KOPT-K1 (cell line): ENCODE measurements at regions not wholly inside any gene's neighbourhood (a gene's known extent, or its start where the extent isn't known, plus 50 kb on each side); places are given as distances from the start of the nearest gene placed in this dataset.

Experiments used
- H3K27ac ChIP-seq: fragments of 200-600 bp; sonication (generic); 2 replicates; pipeline ENCODE4 v1.5.1; 2016; ENCODE audit warnings: antibody characterized with exemption, mild to moderate bottlenecking, low read depth, low read length; ENCODE audit not compliant: poor library complexity, severe bottlenecking
- H3K36me3 ChIP-seq: fragments of 200-600 bp; sonication (generic); 2 replicates; pipeline ENCODE4 v1.5.1; 2017; ENCODE audit warnings: antibody characterized with exemption, mild to moderate bottlenecking, low read length, moderate library complexity; ENCODE audit not compliant: insufficient read depth
- H3K9me3 ChIP-seq: fragments of 200-600 bp; sonication (generic); 2 replicates; pipeline ENCODE4 v1.5.1; 2017; ENCODE audit warnings: antibody characterized with exemption, low read length, mild to moderate bottlenecking; ENCODE audit not compliant: insufficient read depth, poor library complexity, severe bottlenecking

DNA sequence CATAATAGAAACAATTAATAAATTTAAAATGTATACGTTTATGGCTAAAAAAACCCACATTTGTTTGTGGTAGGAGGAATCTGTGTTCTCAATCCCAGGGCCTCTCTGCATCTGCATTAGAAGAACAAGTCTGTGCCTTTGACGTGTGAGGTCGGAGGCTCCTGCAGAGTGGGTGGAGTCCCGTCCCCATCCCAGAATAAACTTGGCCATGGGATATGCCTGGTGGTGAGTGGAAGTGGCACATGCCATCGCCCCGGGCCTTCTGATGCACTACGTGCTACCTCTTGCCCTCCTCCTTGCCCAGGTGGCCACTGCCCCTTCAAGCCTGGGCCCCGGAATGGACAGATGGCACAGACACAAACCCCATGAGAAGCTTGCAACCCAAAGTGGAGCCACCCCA is 131.1 kb upstream of the NSMCE3 start:
- Histone ChIP-seq H3K27ac (no peak overlapping the region), H3K9me3 (no peaks in the 10 kb centered on the region), H3K36me3 (no peaks in the 10 kb centered on the region)

DNA sequence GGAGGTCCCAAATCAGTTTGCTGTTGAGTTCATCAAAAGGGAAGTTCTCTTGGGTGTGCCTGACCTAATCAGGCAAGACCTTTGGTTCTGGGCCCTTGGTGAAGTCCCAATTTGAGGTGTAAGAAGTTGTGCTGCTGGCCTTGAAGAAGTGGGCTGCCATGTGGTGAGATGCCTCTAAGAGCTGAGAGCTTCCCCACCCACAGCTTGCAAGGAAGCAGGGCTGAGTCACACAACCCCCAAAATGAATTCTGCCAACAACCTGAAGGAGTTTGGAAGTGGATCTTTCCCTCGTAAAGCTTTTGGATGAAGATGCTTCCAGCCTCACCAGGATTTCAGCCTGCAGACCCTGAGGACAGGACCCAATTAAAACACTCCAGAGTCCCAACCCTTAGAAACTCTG is 129.3 kb upstream of the NSMCE3 start:
- Histone ChIP-seq H3K27ac (no peak overlapping the region), H3K36me3 (no peaks in the 10 kb centered on the region), H3K9me3 (no peaks in the 10 kb centered on the region)

DNA sequence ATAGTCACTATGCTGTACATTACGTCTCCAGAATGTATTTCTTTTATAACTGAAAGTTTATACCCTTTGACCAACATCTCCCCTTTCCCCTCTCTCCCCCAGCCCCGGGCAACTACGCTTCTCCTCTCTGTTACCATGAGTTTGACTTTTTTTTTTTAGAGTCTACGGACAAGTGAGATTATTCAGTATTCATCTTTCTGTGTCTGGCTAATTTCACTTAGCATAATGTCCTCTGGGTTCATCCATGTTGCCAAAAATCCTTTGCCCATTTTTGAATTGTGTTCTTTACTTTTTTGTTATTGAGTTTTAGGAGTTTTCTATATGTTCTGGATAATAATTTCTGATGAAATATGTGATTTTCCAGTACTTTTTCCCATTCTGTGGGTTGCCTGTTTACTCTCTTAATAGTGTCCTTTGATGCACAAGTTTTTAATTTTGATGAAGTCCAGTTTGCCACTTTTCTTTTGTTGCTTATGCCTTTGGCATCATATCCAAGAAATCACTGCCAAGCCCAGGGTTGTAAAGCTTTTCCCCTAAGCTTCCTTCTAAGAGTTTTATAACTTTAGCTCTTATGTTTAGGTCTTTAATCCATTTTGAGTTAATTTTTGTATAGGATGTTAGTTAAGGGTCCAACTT is 126.7 kb upstream of the NSMCE3 start:
- no peaks in the 10 kb centered on the region for H3K36me3 ChIP-seq
- H3K27ac ChIP-seq = no peak overlapping the region
- peaks cover 5% of the 10 kb centered on the region for H3K9me3 ChIP-seq

DNA sequence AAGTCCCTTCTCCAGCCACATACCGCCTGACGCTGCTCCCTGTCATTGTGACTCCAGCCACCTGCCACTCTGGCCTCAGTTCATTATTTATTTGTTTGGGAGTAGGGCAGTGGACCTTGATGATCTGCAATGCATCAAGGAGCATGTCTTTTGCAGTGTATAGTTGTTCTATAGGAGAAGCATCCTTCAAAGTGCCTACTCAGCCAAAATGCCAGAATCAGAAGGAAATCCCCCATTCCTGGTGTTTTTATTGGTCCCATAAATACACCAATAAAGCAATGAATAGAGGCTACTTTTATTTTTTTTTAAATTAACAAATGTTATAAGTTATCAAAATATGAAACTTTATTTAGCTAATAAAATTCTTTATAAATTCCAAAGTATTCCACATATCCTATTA is 123.8 kb upstream of the NSMCE3 start:
- Histone ChIP-seq H3K36me3 (no peaks in the 10 kb centered on the region), H3K9me3 (peaks cover 5% of the 10 kb centered on the region), H3K27ac (no peak overlapping the region)

DNA sequence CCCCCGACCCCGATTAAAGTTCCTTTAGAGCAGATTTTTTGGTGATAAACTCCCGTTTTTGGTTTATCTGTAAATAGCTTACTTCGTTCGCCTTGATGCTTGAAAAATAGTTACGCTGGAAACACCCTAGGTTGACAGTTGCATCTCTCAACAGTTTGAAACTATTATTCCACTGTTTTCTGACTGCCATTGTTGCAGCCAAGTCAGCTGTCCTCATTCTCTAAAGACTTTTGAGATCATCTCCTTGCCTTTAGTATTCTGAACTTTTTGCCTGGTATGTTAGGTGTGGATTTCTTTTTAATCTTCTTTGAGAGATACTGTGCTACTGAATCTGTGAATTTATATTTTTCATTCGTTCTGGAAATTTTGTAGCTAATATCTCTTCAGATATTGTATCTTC is 122.7 kb upstream of the NSMCE3 start:
- Histone ChIP-seq H3K27ac (no peak overlapping the region), H3K9me3 (peaks cover 5% of the 10 kb centered on the region), H3K36me3 (no peaks in the 10 kb centered on the region)

DNA sequence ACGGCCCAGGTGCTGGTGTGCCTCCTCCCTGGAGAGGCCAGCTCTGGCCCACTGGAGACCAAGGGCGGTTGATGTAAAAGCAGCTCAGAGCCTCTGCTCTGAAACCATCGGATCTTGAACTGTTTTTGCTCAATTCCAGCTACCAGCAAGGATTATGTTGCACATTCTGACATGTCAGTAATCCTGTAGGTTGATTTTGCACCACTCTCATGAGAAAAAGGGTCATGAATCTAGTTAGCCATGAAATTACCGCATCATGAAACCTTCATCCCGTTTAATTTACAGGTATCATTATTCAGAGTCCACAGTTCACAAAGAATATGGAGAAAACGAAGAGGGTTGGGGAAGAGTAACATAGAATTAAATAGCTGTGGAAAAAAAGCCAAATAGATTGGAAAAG is 120.4 kb upstream of the NSMCE3 start:
- Histone ChIP-seq H3K36me3 (no peaks in the 10 kb centered on the region), H3K9me3 (peaks cover 5% of the 10 kb centered on the region), H3K27ac (no peak overlapping the region)

DNA sequence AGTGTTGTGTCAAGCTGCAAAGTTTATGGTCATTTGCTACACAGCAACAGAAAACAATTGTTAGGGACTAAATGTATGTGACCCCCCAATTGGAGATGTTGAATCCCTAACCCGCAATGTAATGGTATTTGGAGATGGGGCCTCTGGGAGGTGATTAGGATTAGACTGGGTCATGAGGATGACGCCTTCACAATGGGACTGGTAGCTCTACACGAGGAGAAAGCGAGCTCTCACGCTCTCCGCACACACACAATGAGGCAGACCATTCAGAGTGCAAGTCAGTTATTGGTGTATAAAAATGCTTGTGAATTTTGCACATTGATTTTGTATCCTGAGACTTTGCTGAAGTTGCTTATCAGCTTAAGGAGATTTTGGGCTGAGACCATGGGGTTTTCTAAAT is 116.9 kb upstream of the NSMCE3 start:
- no peaks in the 10 kb centered on the region for H3K9me3 ChIP-seq
- no peak overlapping the region for H3K27ac ChIP-seq
- no peaks in the 10 kb centered on the region for H3K36me3 ChIP-seq

DNA sequence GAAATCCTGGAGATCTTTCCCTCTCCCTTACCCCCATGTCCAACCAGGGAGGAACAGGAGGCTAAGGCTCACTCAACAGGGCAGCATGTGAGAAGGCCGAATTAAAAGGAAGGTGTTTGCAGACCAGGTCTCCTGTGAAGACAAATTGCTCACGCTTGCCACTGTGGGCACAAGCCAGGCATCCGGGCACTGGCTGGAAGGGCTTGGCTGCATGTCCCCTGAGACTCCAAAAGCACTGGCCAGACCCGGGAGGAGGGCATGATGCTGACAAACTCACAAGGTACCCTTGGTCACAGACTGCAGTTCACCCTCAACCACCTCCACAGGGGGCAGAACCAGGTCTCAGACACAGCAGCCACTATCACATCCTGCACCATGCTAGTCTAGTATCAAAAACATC is 113.7 kb upstream of the NSMCE3 start:
- Histone ChIP-seq H3K27ac (no peak overlapping the region), H3K36me3 (no peaks in the 10 kb centered on the region), H3K9me3 (no peaks in the 10 kb centered on the region)

DNA sequence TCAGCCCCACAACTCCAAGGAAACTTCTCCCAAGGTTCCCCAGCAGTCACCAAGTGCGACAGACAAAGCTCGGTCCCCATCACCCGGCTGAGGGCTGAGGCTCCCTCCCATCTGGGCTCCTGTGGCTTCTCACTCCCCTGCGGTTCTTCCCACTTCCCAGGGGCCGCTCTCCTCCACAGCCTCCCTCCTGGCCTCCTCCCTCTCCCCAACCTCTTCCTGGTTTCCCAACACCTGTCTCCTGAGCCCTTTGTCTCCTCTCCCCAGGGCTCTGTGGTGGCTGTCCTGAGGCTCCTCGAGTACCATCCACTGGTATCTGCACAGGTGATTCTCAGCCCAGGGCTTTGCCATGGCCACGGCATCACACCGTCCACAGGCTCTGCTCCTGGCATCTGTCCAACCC is 113.2 kb upstream of the NSMCE3 start:
- Histone ChIP-seq H3K36me3 (no peaks in the 10 kb centered on the region), H3K9me3 (no peaks in the 10 kb centered on the region), H3K27ac (no peak overlapping the region)

DNA sequence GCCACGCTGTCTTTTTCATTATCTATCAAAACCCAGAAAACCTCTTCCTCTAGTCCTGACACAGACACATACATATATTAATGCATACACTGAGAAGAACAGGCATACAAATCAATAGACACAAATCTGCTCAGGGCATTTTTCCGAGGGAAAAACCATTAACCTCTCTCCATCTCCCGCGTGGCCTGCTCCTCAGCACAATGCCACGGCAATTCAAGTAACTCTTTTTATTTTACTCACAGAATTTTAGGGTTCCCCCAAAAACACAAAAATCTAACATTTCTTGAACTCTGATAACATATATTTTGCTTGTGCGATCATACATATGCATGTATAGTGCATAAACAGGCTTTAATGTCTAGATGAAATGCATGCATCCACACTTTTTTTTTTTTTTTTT is 110.8 kb upstream of the NSMCE3 start:
- Histone ChIP-seq H3K36me3 (no peaks in the 10 kb centered on the region), H3K27ac (no peak overlapping the region), H3K9me3 (no peaks in the 10 kb centered on the region)

DNA sequence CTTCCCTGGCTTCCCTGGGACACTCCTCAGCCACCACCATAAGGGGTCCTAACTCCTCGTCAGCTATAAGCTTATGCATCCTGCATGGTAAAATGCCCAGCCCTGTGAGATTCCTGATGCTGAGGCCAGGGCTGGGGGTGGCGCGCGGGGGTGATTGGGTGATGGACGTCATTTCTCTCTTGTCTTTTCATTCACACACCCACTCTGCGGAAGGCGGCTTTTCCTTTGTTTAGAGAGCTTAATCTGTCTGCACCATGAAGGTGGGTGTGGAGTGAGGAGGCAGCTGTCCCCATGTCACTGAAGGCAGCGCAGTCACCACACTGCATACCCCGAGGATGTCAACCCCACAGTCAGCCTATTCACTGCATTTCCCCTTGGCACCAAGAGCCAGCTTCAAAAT is 110.0 kb upstream of the NSMCE3 start:
- H3K9me3 ChIP-seq = no peaks in the 10 kb centered on the region
- no peak overlapping the region for H3K27ac ChIP-seq
- H3K36me3 ChIP-seq = no peaks in the 10 kb centered on the region

DNA sequence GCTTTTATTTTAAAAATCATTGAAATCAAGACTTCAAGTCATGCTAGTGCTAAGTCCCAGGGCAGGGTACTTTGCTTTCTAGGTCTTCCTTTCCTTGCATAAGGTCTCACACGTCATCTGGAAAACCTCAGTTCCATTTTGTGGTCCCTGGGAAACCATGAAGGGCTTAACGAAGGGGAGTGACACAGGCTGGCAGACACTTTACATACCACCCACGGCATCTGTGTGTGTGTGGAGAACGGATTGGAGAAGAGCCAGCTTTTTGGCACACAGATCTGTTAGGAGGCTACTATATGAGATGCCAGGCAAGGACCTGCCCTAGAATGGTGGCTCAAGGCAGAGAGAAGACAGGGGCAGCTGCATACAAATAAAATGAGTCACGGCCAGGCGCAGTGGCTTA is 107.5 kb upstream of the NSMCE3 start:
- no peaks in the 10 kb centered on the region for H3K9me3 ChIP-seq
- no peak overlapping the region for H3K27ac ChIP-seq
- no peaks in the 10 kb centered on the region for H3K36me3 ChIP-seq

DNA sequence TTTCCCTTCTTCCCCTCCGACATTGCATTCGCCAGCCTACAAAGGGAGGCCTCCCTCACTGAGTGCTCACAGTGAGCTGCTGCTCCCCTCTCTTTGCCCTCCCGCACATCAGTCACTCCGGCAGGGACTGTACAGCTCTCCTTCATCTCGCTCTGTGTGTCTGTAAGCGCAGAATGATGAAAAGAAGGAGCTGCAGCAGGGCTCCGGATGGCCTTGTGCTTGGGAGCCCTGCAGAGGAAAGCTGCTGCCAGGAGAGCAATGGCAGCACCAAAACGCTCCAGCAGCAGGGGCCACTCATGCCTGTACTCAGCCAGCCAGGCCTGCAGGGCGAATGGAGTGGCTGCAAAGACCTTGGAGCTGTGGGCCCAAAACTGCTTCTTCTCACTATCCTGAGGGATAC is 107.0 kb upstream of the NSMCE3 start:
- no peaks in the 10 kb centered on the region for H3K36me3 ChIP-seq
- no peak overlapping the region for H3K27ac ChIP-seq
- H3K9me3 ChIP-seq = no peaks in the 10 kb centered on the region

DNA sequence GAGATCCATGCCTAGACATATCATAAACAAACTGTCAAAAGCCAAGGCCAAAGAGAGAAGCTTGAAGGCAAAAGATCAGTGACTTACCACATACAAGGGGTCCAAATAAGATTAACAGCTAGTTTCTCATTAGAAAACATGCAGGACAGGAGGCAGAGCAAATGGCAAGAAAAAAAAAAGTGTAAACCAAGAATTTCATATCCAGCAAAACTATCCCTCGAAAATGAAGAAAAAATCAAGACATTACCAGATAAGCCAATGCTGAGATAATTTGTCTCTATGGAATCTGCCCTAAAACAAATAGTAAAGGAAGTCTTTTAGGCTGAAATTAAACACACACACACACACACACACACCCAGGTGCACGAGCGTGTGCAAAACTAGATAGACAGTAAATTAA is 99.6 kb upstream of the NSMCE3 start:
- H3K27ac ChIP-seq = no peak overlapping the region
- H3K36me3 ChIP-seq = no peaks in the 10 kb centered on the region

DNA sequence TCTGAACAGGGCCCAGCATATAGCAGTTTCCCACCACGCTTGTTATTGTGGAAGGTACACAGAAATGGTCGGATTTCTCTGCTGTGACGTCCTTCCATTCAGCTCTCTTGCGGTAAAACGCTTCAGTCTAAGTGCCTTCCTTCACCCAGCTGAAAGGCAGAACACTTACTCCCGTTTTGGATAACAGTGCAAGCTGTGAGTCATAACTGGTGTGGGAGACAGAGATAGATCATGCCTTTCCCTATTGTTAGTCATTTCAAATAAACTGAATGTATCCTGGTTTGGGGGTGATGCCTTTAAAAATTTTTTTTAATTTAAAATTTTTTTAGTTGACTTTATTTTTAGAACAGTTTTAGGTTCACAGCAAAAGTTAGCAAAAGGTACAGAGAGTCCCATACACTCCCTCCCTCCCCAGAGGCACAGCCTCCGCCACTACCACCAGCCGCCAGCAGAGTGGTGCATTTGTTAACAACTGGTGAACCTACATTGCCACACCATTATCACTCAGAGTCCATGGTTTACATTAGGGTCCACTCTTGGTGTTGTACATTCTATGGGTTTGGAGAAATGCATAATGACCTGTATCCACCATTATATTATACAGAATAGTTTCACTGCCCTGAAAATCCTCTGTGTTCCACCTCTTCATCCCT is 94.9 kb upstream of the NSMCE3 start:
- H3K9me3 ChIP-seq = peaks cover 12% of the 10 kb centered on the region
- H3K27ac ChIP-seq = no peak overlapping the region
- no peaks in the 10 kb centered on the region for H3K36me3 ChIP-seq

More for the DNA sequence above, 99.6 kb upstream of the NSMCE3 start:
- peaks cover 16% of the 10 kb centered on the region for H3K9me3 ChIP-seq

DNA sequence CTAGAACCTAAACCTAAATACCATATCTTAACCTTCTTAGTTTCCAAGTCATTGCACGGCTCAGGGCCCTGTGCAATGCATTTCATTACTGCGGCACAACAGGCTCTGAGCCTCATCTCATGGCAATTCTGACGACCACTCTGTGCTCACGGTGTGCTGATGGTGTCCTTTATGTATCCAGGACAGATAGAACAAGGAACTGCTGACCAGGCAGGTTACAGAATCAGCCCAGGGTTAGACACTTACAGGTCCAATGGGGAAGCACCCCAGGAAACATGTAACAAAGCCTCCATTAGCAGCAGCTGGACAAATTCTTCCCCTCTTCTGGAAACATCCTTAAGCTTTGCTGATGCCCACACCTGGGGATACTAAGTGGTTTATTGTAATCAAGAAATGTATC is 91.9 kb upstream of the NSMCE3 start:
- H3K9me3 ChIP-seq = no peaks in the 10 kb centered on the region
- H3K36me3 ChIP-seq = no peaks in the 10 kb centered on the region
- no peak overlapping the region for H3K27ac ChIP-seq
